Neuronal stem cell (in vitro differentiated cells): ENCODE measurements at regions not wholly inside any gene's neighbourhood (a gene's known extent, or its start where the extent isn't known, plus 50 kb on each side); places are given as distances from the start of the nearest gene placed in this dataset.

Experiments
- DNase-seq: peaks from one replicate; pipeline ENCODE4 v3.0.0-alpha.2; 2013; ENCODE audit warnings: low spot score
- H2AFZ ChIP-seq: one replicate; pipeline ENCODE4 v1.6.1; 2013; ENCODE audit warnings: mild to moderate bottlenecking, low read length, inconsistent platforms
- H2AK5ac ChIP-seq: 2 replicates; pipeline ENCODE4 v1.6.1; 2013; ENCODE audit warnings: low read depth, mild to moderate bottlenecking, inconsistent platforms, low read length, moderate library complexity, mixed read lengths
- H2BK120ac ChIP-seq: 2 replicates; pipeline ENCODE4 v1.6.1; 2013; ENCODE audit warnings: low read depth, mild to moderate bottlenecking, inconsistent platforms, low read length, moderate library complexity, mixed read lengths
- H2BK12ac ChIP-seq: one replicate; pipeline ENCODE4 v1.6.1; 2013; ENCODE audit warnings: low read length, inconsistent platforms
- H2BK15ac ChIP-seq: 2 replicates; pipeline ENCODE4 v1.6.1; 2013; ENCODE audit warnings: mild to moderate bottlenecking, low read length, inconsistent platforms, mixed read lengths
- H2BK5ac ChIP-seq: one replicate; pipeline ENCODE4 v1.6.1; 2013; ENCODE audit warnings: inconsistent platforms, mild to moderate bottlenecking, low read length, moderate library complexity
- H3K14ac ChIP-seq: one replicate; pipeline ENCODE4 v1.6.1; 2013; ENCODE audit warnings: low read length, inconsistent platforms
- H3K18ac ChIP-seq: 2 replicates; pipeline ENCODE4 v1.6.1; 2013; ENCODE audit warnings: low read length, inconsistent platforms
- H3K23ac ChIP-seq: 2 replicates; pipeline ENCODE4 v1.6.1; 2013; ENCODE audit warnings: low read depth, mild to moderate bottlenecking, mixed read lengths, low read length, inconsistent platforms; ENCODE audit not compliant: poor library complexity
- H3K27ac ChIP-seq: replicated peaks from 3 replicates; pipeline ENCODE4 v1.5.1; 2013; ENCODE audit warnings: low read length, inconsistent platforms
- H3K27me3 ChIP-seq, 3 experiments: 2 replicates each; pipeline ENCODE4 v1.6.1; 2013; ENCODE audit warnings: low read length in 3 of 3, mild to moderate bottlenecking in 2 of 3, inconsistent platforms in 1 of 3, low read depth in 1 of 3, mixed read lengths in 1 of 3, moderate library complexity in 1 of 3; ENCODE audit not compliant: control insufficient read depth in 3 of 3, insufficient read depth in 3 of 3
- H3K36me3 ChIP-seq, 2 donors: replicated peaks in 1 of 2; 2 replicates each; pipeline ENCODE4 v1.6.1; 2013; ENCODE audit warnings: low read length in 2 of 2; ENCODE audit not compliant: control insufficient read depth in 2 of 2, insufficient read depth in 2 of 2
- H3K4ac ChIP-seq: 2 replicates; pipeline ENCODE4 v1.6.1; 2013; ENCODE audit warnings: inconsistent platforms, mild to moderate bottlenecking, low read length, moderate library complexity
- H3K4me1 ChIP-seq, 2 donors: 1 replicate in 1 of 2; 2 replicates in 1 of 2; pipeline ENCODE4 v1.6.1; 2013; ENCODE audit warnings: low read length in 2 of 2, low read depth in 1 of 2; ENCODE audit not compliant: control insufficient read depth in 2 of 2, insufficient read depth in 1 of 2
- H3K4me2 ChIP-seq: one replicate; pipeline ENCODE4 v1.6.1; 2013; ENCODE audit warnings: mild to moderate bottlenecking, low read length, inconsistent platforms; ENCODE audit not compliant: insufficient read depth, poor library complexity, severe bottlenecking
- H3K4me3 ChIP-seq, 2 donors: 2 replicates each; pipeline ENCODE4 v1.5.1; 2013; ENCODE audit warnings: low read length in 2 of 2, mild to moderate bottlenecking in 2 of 2, inconsistent platforms in 1 of 2, moderate library complexity in 1 of 2
- H3K79me1 ChIP-seq: one replicate; pipeline ENCODE4 v1.6.1; 2013; ENCODE audit warnings: low read depth, mild to moderate bottlenecking, inconsistent platforms, low read length, moderate library complexity
- H3K9ac ChIP-seq: one replicate; pipeline ENCODE4 v1.6.1; 2013; ENCODE audit warnings: mild to moderate bottlenecking, low read depth, low read length, inconsistent platforms; ENCODE audit not compliant: poor library complexity
- H3K9me3 ChIP-seq, 2 donors: replicated peaks in 1 of 2; 2 replicates each; pipeline versions ENCODE3 to v1.6.1; 2013; ENCODE audit warnings: low read length in 2 of 2, mild to moderate bottlenecking in 2 of 2, inconsistent platforms in 1 of 2, low read depth in 1 of 2, mixed read lengths in 1 of 2, moderate library complexity in 1 of 2; ENCODE audit not compliant: control insufficient read depth in 2 of 2, insufficient read depth in 1 of 2
- H4K8ac ChIP-seq: one replicate; pipeline ENCODE4 v1.6.1; 2013; ENCODE audit warnings: low read depth, mild to moderate bottlenecking, inconsistent platforms, low read length, moderate library complexity
- H4K91ac ChIP-seq: one replicate; pipeline ENCODE4 v1.6.1; 2013; ENCODE audit warnings: low read length, low read depth, mild to moderate bottlenecking, inconsistent platforms; ENCODE audit not compliant: poor library complexity
- WGBS, 2 donors: extraction: QIAGEN DNeasy Blood & Tissue Kit; methylation state at CpG; one replicate each; pipeline ENCODE4 v1.1.7; 2013; ENCODE audit warnings: missing lambda C conversion rate in 2 of 2, mixed read lengths in 1 of 2; ENCODE audit not compliant: insufficient read length in 2 of 2, insufficient replicate concordance in 1 of 2; ENCODE audit errors: extremely low coverage in 2 of 2; 5-methylcytosine and 5-hydroxymethylcytosine counted together

DNA sequence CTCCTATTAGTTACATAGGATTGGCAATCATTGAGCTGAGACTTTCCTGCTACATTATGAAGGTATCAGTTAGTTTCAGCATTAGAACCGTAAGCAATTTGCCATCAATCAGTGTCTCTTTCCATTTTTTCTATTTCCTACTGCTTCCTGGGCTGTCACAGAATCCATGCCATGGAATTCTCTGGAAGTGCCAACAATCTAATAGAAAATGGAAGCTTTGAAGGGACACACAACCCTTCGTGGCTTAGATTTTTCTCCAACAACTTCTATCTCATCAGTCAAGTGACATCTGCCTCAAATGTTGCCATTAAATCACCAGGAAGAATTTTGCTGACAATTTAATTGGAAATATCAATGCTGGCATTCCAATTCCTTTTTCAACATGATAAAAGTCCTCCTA lies 183.5 kb upstream of the PARD3B start:
- H3K23ac ChIP-seq: no peak overlapping the region
- no peaks in the 10 kb centered on the region for H3K27me3 ChIP-seq
- H2BK120ac ChIP-seq: no peak overlapping the region
- H3K18ac ChIP-seq: no peak overlapping the region
- no peak overlapping the region for H4K8ac ChIP-seq
- WGBS, 2 donors: no CpG with 5 or more reads among the region's 2 CpGs
- no peak overlapping the region for H4K91ac ChIP-seq
- H3K4ac ChIP-seq: no peak overlapping the region
- no peaks in the 10 kb centered on the region for H3K36me3 ChIP-seq
- no peak for DNase-seq
- H2AFZ ChIP-seq: no peak overlapping the region
- H3K4me1 ChIP-seq: peaks cover 0 to 6% of the 10 kb centered on the region in 2 donors
- H2BK5ac ChIP-seq: no peak overlapping the region
- no peak overlapping the region for H3K14ac ChIP-seq
- no peak overlapping the region for H2AK5ac ChIP-seq
- no peak overlapping the region for H2BK15ac ChIP-seq
- no peaks in the 10 kb centered on the region for H3K79me1 ChIP-seq
- no peak overlapping the region for H3K9ac ChIP-seq
- H3K4me2 ChIP-seq: no peak overlapping the region
- no peaks in the 10 kb centered on the region for H3K9me3 ChIP-seq
- H3K4me3 ChIP-seq: no peak overlapping the region
- no peak overlapping the region for H3K27ac ChIP-seq
- H2BK12ac ChIP-seq: no peak overlapping the region

DNA sequence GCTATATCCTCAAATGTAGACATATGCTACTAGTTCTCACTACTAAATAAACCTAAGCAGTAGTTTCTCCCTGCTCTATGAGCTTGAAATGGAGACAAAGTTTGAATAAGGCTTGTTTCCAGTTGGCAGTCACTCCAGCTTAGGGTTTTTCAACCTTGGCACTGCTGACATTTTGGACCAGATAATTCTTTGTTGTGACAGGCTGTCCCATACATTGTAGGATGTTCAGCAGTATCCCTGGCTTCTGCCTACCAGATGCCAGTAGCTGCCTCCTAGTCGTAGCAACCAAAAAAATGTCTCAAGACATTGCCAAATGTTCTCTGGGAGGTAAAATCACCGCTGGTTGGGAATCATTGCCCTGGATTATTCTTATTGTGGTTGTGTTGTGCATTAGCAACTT lies 182.7 kb upstream of the PARD3B start:
- Histone ChIP-seq H3K36me3 (no peaks in the 10 kb centered on the region), H2BK5ac (no peak overlapping the region), H2BK15ac (no peak overlapping the region), H3K4me2 (no peak overlapping the region), H3K27ac (no peak overlapping the region), H3K14ac (no peak overlapping the region), H2AFZ (no peak overlapping the region), H3K18ac (no peak overlapping the region), H3K79me1 (no peaks in the 10 kb centered on the region), H4K91ac (no peak overlapping the region), H2AK5ac (no peak overlapping the region), H3K9me3 (no peaks in the 10 kb centered on the region), H2BK120ac (no peak overlapping the region), H3K23ac (no peak overlapping the region), H4K8ac (no peak overlapping the region), H3K4ac (no peak overlapping the region), H3K4me1 (peaks cover 0 to 1% of the 10 kb centered on the region in 2 donors), H2BK12ac (no peak overlapping the region), H3K9ac (no peak overlapping the region), H3K27me3 (no peaks in the 10 kb centered on the region), H3K4me3 (no peak overlapping the region)
- no peak for DNase-seq
- no CpG with 5 or more reads among the region's 2 CpGs for WGBS, 2 donors

DNA sequence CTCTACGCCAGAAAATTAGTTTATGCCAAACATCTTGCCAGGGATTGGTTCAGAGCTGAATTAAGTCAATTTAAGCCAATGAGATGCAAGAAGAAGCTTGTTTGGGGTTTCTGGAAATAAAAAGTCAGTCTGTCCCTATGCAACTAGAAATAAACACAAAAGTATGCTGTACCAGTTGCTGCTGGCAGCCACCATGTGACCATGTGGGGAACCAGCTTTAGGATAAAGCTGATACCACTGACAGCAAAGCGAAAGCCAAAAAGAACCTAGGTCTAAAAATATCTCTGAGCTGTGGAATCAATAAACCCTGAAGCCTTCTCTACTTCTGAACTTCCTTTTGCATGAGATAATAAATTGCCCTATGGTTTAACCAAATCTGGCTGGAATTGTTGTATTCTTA lies 181.8 kb upstream of the PARD3B start:
- DNase-seq: no peak
- H2BK5ac ChIP-seq: no peak overlapping the region
- H2BK15ac ChIP-seq: no peak overlapping the region
- no peak overlapping the region for H3K4me3 ChIP-seq
- H3K36me3 ChIP-seq: no peaks in the 10 kb centered on the region
- H3K79me1 ChIP-seq: no peaks in the 10 kb centered on the region
- H3K14ac ChIP-seq: no peak overlapping the region
- no peaks in the 10 kb centered on the region for H3K9me3 ChIP-seq
- no CpG with 5 or more reads among the region's 2 CpGs for WGBS, 2 donors
- H3K4ac ChIP-seq: no peak overlapping the region
- H3K9ac ChIP-seq: no peak overlapping the region
- no peak overlapping the region for H3K4me2 ChIP-seq
- no peak overlapping the region for H3K27ac ChIP-seq
- no peak overlapping the region for H4K91ac ChIP-seq
- H3K18ac ChIP-seq: no peak overlapping the region
- H3K23ac ChIP-seq: no peak overlapping the region
- H2AK5ac ChIP-seq: no peak overlapping the region
- no peaks in the 10 kb centered on the region for H3K27me3 ChIP-seq
- H4K8ac ChIP-seq: no peak overlapping the region
- H2AFZ ChIP-seq: no peak overlapping the region
- H2BK12ac ChIP-seq: no peak overlapping the region
- peaks cover 0 to 1% of the 10 kb centered on the region in 2 donors for H3K4me1 ChIP-seq
- no peak overlapping the region for H2BK120ac ChIP-seq

DNA sequence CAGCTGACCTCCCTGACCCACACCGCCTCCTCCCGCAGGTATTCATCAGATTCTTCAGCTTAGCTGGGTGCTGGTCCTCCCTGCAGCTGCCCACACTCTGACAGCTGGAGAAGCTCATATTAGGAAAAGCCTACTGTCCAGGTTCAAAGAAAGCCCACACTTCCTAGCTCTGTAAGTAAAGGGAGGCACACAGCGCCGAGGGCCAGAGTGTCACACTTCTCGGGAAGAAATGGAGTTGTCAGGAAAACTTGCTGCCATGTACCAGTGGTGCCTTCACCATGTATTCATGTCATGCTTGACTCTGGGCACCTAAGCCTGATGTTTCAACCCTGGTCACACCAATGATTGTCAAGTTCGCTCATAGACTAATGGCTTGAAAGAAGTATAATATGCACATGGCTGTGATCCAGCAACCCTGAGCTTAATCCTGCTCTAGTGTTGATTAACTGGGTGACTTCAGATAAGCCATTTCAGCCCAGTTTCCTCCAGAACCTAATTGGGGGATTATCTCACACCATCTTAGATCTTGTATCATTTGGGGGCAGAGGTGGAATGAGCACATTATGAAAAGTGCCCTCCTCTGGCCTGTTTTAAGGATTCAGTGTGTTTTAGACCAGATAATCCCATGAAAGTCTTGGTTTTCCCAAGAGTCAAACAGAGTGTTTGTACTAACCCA lies 180.3 kb upstream of the PARD3B start:
- H3K27me3 ChIP-seq: no peaks in the 10 kb centered on the region
- no peak overlapping the region for H2AFZ ChIP-seq
- no peak overlapping the region for H2BK12ac ChIP-seq
- H3K9me3 ChIP-seq: no peaks in the 10 kb centered on the region
- H4K91ac ChIP-seq: no peak overlapping the region
- H2BK120ac ChIP-seq: no peak overlapping the region
- H3K23ac ChIP-seq: no peak overlapping the region
- H3K4ac ChIP-seq: no peak overlapping the region
- no peak overlapping the region for H3K14ac ChIP-seq
- DNase-seq: no peak
- no peaks in the 10 kb centered on the region for H3K79me1 ChIP-seq
- H2BK15ac ChIP-seq: no peak overlapping the region
- no peak overlapping the region for H3K18ac ChIP-seq
- no peak overlapping the region for H2AK5ac ChIP-seq
- H3K27ac ChIP-seq: no peak overlapping the region
- WGBS, 2 donors: no CpG with 5 or more reads among the region's 6 CpGs
- H4K8ac ChIP-seq: no peak overlapping the region
- H3K36me3 ChIP-seq: no peaks in the 10 kb centered on the region
- H2BK5ac ChIP-seq: no peak overlapping the region
- no peak overlapping the region for H3K9ac ChIP-seq
- no peak overlapping the region for H3K4me2 ChIP-seq
- H3K4me1 ChIP-seq: peaks cover 1 to 4% of the 10 kb centered on the region in 2 donors
- H3K4me3 ChIP-seq: no peak overlapping the region
